DND-41 (cell line): ENCODE measurements at regions not wholly inside any gene's neighbourhood (a gene's known extent, or its start where the extent isn't known, plus 50 kb on each side); places are given as distances from the start of the nearest gene placed in this dataset.

Experiments
- ATAC-seq: fragments of 200-7000 bp; cut with Tn5 transposase; 3 replicates; pipeline ENCODE4 v1.9.1; 2021; ENCODE audit warnings: low read depth; ENCODE audit not compliant: insufficient read depth
- DNase-seq: peaks from one replicate; pipeline ENCODE4 v3.0.0-alpha.2; 2020
- H2AFZ ChIP-seq: 2 replicates; pipeline ENCODE4 v1.6.0; 2012; ENCODE audit warnings: low read depth, low read length
- H3K27ac ChIP-seq: 2 replicates; pipeline ENCODE4 v1.5.1; 2012; ENCODE audit warnings: low read length, inconsistent platforms
- H3K27me3 ChIP-seq: fragments of 200-600 bp; sonication (generic); 2 replicates; pipeline ENCODE4 v1.6.0; 2012; ENCODE audit warnings: low read length, mild to moderate bottlenecking, inconsistent platforms; ENCODE audit not compliant: insufficient read depth, poor library complexity
- H3K36me3 ChIP-seq: 2 replicates; pipeline ENCODE4 v1.5.1; 2012; ENCODE audit warnings: low read length, inconsistent platforms; ENCODE audit not compliant: insufficient read depth
- H3K4me1 ChIP-seq: 2 replicates; pipeline ENCODE4 v1.5.1; 2012; ENCODE audit warnings: mild to moderate bottlenecking, low read length; ENCODE audit not compliant: insufficient read depth
- H3K4me2 ChIP-seq: 2 replicates; pipeline ENCODE4 v1.6.0; 2012; ENCODE audit warnings: mild to moderate bottlenecking, moderate library complexity, low read length, inconsistent platforms; ENCODE audit not compliant: insufficient read depth
- H3K4me3 ChIP-seq, 2 experiments: fragments of 200-600 bp in 1 of 2; shearing (Covaris generic) in 1 of 2; 2 replicates each; pipeline ENCODE4 v1.5.1; 2012 to 2016; ENCODE audit warnings: inconsistent platforms in 2 of 2, low read length in 2 of 2, mild to moderate bottlenecking in 2 of 2, low read depth in 1 of 2, moderate library complexity in 1 of 2
- H3K79me2 ChIP-seq: 2 replicates; pipeline ENCODE4 v1.6.0; 2012; ENCODE audit warnings: low read length, inconsistent platforms; ENCODE audit not compliant: insufficient read depth
- H3K9ac ChIP-seq: 2 replicates; pipeline ENCODE4 v1.6.0; 2012; ENCODE audit warnings: low read depth, mild to moderate bottlenecking, inconsistent platforms, low read length, moderate library complexity
- H3K9me3 ChIP-seq: 2 replicates; pipeline ENCODE4 v1.5.1; 2012; ENCODE audit warnings: low read length, moderate library complexity, mild to moderate bottlenecking, inconsistent platforms; ENCODE audit not compliant: insufficient read depth, severe bottlenecking
- H4K20me1 ChIP-seq: 2 replicates; pipeline ENCODE4 v1.6.0; 2012; ENCODE audit warnings: low read length; ENCODE audit not compliant: insufficient read depth
- EZH2 ChIP-seq: IDR thresholded peaks from 3 replicates; pipeline ENCODE4 v1.6.1; 2012; ENCODE audit warnings: borderline replicate concordance, low read depth, mild to moderate bottlenecking, moderate library complexity, low read length, inconsistent platforms; ENCODE audit not compliant: severe bottlenecking
- TF ChIP-seq, protein P1 (sequence below): IDR thresholded peaks from 2 replicates; pipeline ENCODE4 v1.5.1; 2012; ENCODE audit warnings: borderline replicate concordance, low read length, moderate library complexity, mild to moderate bottlenecking; ENCODE audit not compliant: poor library complexity, severe bottlenecking; ENCODE audit errors: extremely low read depth

DNA sequence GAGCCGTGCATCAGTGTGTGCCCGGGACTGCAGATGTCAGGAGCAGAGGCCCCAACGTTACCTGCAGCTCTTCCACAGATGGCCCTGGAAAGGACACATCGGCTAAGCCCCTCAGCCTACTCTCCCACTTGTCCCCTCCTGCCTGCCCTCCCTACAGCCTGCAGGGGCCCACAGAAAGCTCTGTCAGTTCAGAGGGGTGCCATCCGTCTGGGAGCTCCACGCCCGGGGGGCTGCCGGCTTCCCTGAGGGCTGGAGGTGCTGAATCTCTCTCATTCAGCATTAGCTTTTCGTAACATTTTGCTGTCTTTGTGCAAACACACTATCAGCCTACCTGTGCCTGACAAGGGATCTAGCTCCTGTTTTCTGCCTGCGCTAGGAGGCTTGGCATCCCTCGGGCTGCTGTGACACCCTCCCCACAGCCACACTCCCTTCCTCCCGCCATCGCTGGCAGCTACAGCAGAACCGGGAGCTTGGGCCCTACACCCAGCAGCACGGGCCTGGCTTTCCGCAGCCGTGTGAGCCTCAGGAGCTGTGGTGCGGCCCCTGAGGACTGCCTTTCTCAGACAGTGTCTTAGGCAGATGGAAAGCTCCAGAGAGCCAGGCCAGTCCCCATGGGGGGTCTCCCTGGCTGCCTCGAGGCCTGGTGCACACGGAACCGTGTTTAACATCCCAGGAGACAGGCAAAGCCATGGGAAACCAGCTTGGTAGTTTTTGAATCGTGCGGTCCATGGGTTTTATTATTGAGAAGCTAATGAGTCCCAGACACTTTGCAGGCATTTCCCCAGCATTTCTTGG, 198.3 kb upstream of the B3GAT1 start:
- H3K4me2 ChIP-seq = no peak overlapping the region
- TF ChIP-seq EZH2 = no peak
- TF ChIP-seq, protein P1, sequence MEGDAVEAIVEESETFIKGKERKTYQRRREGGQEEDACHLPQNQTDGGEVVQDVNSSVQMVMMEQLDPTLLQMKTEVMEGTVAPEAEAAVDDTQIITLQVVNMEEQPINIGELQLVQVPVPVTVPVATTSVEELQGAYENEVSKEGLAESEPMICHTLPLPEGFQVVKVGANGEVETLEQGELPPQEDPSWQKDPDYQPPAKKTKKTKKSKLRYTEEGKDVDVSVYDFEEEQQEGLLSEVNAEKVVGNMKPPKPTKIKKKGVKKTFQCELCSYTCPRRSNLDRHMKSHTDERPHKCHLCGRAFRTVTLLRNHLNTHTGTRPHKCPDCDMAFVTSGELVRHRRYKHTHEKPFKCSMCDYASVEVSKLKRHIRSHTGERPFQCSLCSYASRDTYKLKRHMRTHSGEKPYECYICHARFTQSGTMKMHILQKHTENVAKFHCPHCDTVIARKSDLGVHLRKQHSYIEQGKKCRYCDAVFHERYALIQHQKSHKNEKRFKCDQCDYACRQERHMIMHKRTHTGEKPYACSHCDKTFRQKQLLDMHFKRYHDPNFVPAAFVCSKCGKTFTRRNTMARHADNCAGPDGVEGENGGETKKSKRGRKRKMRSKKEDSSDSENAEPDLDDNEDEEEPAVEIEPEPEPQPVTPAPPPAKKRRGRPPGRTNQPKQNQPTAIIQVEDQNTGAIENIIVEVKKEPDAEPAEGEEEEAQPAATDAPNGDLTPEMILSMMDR = no peak
- H3K4me1 ChIP-seq = peaks cover 12% of the 10 kb centered on the region
- DNase-seq (no peak), ATAC-seq (no peak)
- H3K9ac ChIP-seq = no peak overlapping the region
- H3K9me3 ChIP-seq = peaks cover under 1% of the 10 kb centered on the region
- no peaks in the 10 kb centered on the region for H4K20me1 ChIP-seq
- no peak overlapping the region for H3K27ac ChIP-seq
- H3K79me2 ChIP-seq = no peaks in the 10 kb centered on the region
- H3K36me3 ChIP-seq = no peaks in the 10 kb centered on the region
- no peak overlapping the region for H3K4me3 ChIP-seq
- no peaks in the 10 kb centered on the region for H3K27me3 ChIP-seq
- H2AFZ ChIP-seq = no peak overlapping the region

DNA sequence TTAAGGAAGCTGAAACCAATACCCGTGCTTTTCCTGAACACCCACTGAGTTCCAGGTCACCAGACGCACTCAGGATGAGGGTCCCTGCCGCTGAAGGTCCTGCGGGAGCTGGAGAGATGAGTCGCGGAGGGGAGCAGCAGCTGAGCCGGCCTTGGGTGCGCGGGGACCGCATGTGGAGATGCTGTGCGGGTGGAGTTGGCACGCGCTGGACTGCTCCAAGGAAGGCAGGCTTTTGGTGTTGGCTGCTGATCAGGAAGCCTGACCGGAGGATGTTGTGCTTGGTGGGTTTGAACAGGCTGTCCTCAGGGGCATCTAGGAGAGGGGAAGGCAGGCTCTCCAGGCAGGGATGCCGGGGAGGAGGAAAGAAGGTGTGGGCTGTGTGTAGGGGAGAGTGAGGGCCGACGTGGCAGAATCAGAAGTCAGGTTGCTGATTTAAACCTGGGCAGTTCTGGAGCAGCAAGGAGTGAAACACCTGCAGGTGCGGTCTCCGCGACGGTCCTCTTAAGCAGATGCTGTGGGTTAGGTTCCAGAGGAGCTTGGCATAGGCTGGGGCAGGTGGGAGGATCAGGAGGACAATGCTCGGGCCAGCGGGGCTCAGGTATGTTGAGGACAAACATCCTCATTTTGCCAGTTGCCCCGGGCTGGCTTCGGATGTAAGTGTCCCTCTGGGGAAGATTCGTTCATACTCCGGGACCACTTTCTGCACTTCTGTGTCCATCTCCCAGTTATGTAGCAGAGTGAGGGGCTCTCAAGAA, 197.5 kb upstream of the B3GAT1 start:
- ATAC-seq (no peak), DNase-seq (no peak)
- no peaks in the 10 kb centered on the region for H3K36me3 ChIP-seq
- TF ChIP-seq, protein P1 = no peak
- TF ChIP-seq EZH2 = no peak
- no peak overlapping the region for H3K4me2 ChIP-seq
- peaks cover 5% of the 10 kb centered on the region; the same call in 1 of the 2 replicates for H3K4me1 ChIP-seq
- H3K4me3 ChIP-seq = no peak overlapping the region
- no peak overlapping the region for H3K9ac ChIP-seq
- H2AFZ ChIP-seq = no peak overlapping the region
- no peaks in the 10 kb centered on the region for H3K79me2 ChIP-seq
- H4K20me1 ChIP-seq = no peaks in the 10 kb centered on the region
- peaks cover 7% of the 10 kb centered on the region for H3K9me3 ChIP-seq
- no peaks in the 10 kb centered on the region for H3K27me3 ChIP-seq
- H3K27ac ChIP-seq = no peak overlapping the region

DNA sequence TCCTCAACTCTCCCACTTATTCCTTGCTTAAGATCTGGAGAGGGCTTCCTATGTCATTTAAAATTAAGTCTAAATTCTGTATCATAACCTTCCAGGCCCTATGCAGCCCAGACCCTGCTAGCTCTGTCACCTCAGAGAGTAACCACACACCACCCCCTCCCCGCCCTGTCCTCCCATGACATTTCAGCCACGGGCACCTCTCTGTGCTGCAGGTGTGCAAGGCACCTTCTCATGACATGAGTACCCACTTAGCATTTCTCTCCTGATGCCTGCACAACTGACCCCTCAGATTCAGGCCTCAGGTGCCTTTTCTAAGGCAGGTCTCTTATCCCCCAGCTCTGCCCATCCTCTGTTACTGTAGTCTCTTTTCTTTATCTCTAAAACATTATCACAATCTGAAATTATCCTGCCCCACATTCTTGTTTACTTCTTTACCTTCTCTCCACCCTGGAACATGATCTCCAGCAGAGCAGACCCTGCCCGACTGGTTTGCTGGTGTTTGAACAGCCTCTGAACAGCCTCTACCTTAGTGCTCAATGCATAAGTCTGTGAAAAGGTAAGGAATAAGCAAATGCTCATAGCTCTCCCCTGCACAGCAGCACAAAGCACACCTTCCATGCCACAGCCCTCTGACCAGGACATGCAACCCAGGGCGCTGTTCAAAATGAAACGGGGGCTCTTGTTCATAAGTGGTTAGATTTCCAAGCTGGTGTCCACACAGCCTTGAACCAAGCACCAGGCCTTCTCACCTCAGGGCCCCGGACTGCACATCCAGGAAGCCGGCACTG, 196.1 kb upstream of the B3GAT1 start:
- no peaks in the 10 kb centered on the region for H3K27me3 ChIP-seq
- no peak overlapping the region for H2AFZ ChIP-seq
- no peaks in the 10 kb centered on the region for H3K36me3 ChIP-seq
- no peak overlapping the region for H3K27ac ChIP-seq
- no peaks in the 10 kb centered on the region for H3K4me1 ChIP-seq
- no peak for TF ChIP-seq EZH2
- TF ChIP-seq, protein P1 = no peak
- no peak for DNase-seq
- H3K9ac ChIP-seq = no peak overlapping the region
- H3K9me3 ChIP-seq = peaks cover 7% of the 10 kb centered on the region
- no peak overlapping the region for H3K4me3 ChIP-seq
- no peak overlapping the region for H3K4me2 ChIP-seq
- H3K79me2 ChIP-seq = no peaks in the 10 kb centered on the region
- ATAC-seq = no peak
- H4K20me1 ChIP-seq = no peaks in the 10 kb centered on the region
